HL-60 (cell line): ENCODE measurements at regions not wholly inside any gene's neighbourhood (a gene's known extent, or its start where the extent isn't known, plus 50 kb on each side); places are given as distances from the start of the nearest gene placed in this dataset.

Experiments used
- DNase-seq, 2 experiments: peaks; one replicate each; pipeline ENCODE4 v3.0.0-alpha.2; 2010 to 2020; ENCODE audit warnings: low read depth in 1 of 2, low spot score in 1 of 2
- H3K27ac ChIP-seq: fragments of 250-450 bp; sonication (Bioruptor Pico); replicated peaks from 2 replicates; pipeline ENCODE4 v1.5.1; 2020; ENCODE audit warnings: mild to moderate bottlenecking, moderate library complexity
- H3K27me3 ChIP-seq: fragments of 250-450 bp; sonication (Bioruptor Pico); 2 replicates; pipeline ENCODE4 v1.5.1; 2021; ENCODE audit warnings: mild to moderate bottlenecking, moderate library complexity; ENCODE audit not compliant: insufficient read depth, poor library complexity, severe bottlenecking
- H3K4me3 ChIP-seq: replicated peaks from 2 replicates; pipeline ENCODE4 v1.5.1; 2011; ENCODE audit warnings: mild to moderate bottlenecking, control low read depth, low read length; ENCODE audit not compliant: insufficient read depth
- CTCF ChIP-seq: IDR thresholded peaks from one replicate; pipeline ENCODE4 v1.5.1; 2011; ENCODE audit warnings: low read length, control low read depth, inconsistent platforms; ENCODE audit not compliant: insufficient read depth
- GABPA ChIP-seq: IDR thresholded peaks from 2 replicates; pipeline ENCODE4 v1.6.1; 2012; ENCODE audit warnings: low read depth
- POLR2AphosphoS5 ChIP-seq: IDR thresholded peaks from 2 replicates; pipeline ENCODE4 v1.6.1; 2012; ENCODE audit warnings: low read depth
- REST ChIP-seq: IDR thresholded peaks from 2 replicates; pipeline ENCODE4 v1.6.1; 2012; ENCODE audit warnings: low read depth; ENCODE audit not compliant: insufficient replicate concordance
- SPI1 ChIP-seq: IDR thresholded peaks from 2 replicates; pipeline ENCODE4 v1.6.1; 2012; ENCODE audit warnings: low read depth, mild to moderate bottlenecking, borderline replicate concordance

GRCh38 chr6:125546841-125547251, 202.6 kb upstream of the HEY2 start:
- no peak for TF ChIP-seq REST
- TF ChIP-seq CTCF: no peak
- TF ChIP-seq POLR2AphosphoS5: no peak
- TF ChIP-seq SPI1: no peak
- TF ChIP-seq GABPA: no peak
- Histone ChIP-seq H3K27ac (no peak overlapping the region), H3K27me3 (peaks cover 2% of the 10 kb centered on the region), H3K4me3 (no peak overlapping the region)
- DNase-seq: no peak

DNA sequence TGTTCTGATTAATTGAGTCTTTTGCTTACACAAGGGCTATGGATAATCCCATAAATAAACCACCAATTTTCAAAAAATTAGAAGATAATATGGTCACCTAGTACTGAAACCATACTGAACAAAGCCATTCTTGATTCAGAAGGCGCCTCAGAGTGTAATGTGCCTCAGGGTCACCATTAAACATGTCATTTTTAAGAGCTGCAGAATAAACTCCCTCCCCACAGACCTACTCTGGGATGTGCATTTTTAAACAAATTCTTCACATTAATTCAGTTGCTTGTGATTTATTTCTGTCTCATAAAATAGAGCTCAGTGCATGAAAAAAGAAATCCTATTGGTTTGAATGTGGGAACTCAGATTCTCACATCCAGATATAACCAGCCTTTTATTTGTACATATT, 202.1 kb upstream of the HEY2 start:
- no peak for TF ChIP-seq POLR2AphosphoS5
- no peak for TF ChIP-seq GABPA
- TF ChIP-seq SPI1: no peak
- TF ChIP-seq CTCF: no peak
- no peak for TF ChIP-seq REST
- H3K4me3 ChIP-seq: no peak overlapping the region
- DNase-seq: no peak
- H3K27ac ChIP-seq: no peak overlapping the region
- peaks cover 2% of the 10 kb centered on the region for H3K27me3 ChIP-seq

- no peak overlapping the region for H3K27ac ChIP-seq
- peaks cover 2% of the 10 kb centered on the region for H3K27me3 ChIP-seq
- TF ChIP-seq POLR2AphosphoS5 (no peak), SPI1 (no peak), REST (no peak), GABPA (no peak), CTCF (no peak)
- DNase-seq: no peak
- no peak overlapping the region for H3K4me3 ChIP-seq
Observed at GRCh38 chr6:125549202-125549884, 200.1 kb upstream of the HEY2 start.
